ENCODE measurements at regions not wholly inside any gene's neighbourhood (a gene's known extent, or its start where the extent isn't known, plus 50 kb on each side); places are given as distances from the start of the nearest gene placed in this dataset.
A peak's percentile ranks its signal among the peaks of the same experiment; 100 is the strongest.

GRCh38 chr16:87190288-87191230 lies 126.6 kb downstream of the C16orf95 start:
- Mint-ChIP-seq H3K27me3 (peaks cover 0 to 4% (median 0%) of the 10 kb centered on the region in 3 donors), H3K36me3 (no peaks in the 10 kb centered on the region), H3K27ac (no peak overlapping the region), H3K9me3 (peaks cover 0 to 14% (median 6%) of the 10 kb centered on the region in 7 donors), H3K4me1 (peaks cover 0 to 8% (median 0%) of the 10 kb centered on the region in 3 donors), H3K4me3 (no peak overlapping the region)
- DNase-seq (no peak), ATAC-seq (ENCODE audit: low read depth in 2 of 2) (no peak)

DNA sequence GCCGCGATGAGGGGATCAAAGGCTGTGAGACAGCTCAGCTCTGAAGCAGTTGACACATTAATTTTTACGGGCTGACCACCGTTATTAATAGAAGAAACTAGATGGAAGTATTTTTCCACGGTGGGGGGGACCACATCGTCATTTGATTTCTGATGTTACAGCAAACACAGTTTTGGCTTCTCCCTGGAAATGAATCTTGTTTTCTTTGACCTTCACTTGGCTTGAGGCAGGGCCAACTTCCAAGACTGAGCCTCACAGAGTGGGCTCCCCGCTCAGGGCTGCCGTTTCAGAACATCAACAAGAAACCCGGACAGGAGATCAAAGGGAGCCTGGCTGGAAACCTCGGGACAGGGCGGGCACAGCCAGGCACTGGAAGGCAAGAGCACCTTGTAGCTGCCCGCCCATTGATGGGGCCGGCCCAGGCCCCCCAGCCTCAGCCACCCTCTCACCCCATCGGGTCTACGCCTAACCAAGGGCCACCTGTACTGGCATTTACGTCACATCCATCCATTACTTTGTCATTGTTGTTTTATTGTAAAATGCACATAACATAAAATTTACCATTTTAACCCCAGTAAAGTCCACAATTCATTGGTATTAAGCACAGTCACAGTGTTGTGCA lies 124.6 kb downstream of the C16orf95 start:
- H3K27ac Mint-ChIP-seq: no peak overlapping the region

DNA sequence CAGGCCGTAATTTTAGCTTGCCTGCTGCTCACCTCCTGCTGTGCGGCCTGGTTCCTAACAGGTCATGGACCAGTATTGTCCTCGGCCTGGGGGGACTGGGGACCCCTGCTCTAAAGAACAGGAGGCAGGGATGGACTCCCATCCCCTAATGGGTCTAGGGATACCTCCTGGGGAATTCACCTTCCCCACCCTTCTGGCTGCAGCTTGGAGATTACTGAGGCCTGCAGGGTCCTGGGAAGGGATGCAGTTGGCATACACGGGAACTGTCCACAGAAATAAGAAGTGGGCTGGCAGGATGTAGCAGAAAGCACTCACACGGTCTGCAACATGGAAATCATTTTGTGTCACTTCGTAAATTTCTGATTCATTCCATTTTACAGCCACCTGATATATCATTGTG lies 123.0 kb downstream of the C16orf95 start:
- Mint-ChIP-seq H3K27me3 (peaks cover 0 to 5% (median 1%) of the 10 kb centered on the region in 3 donors), H3K9me3 (peaks cover 0 to 8% (median 3%) of the 10 kb centered on the region in 7 donors), H3K36me3 (no peaks in the 10 kb centered on the region), H3K4me1 (no peaks in the 10 kb centered on the region), H3K27ac (no peak overlapping the region), H3K4me3 (no peak overlapping the region)
- DNase-seq: no peak
- no peak for ATAC-seq (ENCODE audit: low read depth in 2 of 2)

More for the DNA sequence above, 124.6 kb downstream of the C16orf95 start:
- DNase-seq: no peak
- Mint-ChIP-seq H3K9me3 (peaks cover 0 to 8% (median 3%) of the 10 kb centered on the region in 7 donors), H3K4me3 (no peak overlapping the region), H3K4me1 (no peaks in the 10 kb centered on the region), H3K36me3 (no peaks in the 10 kb centered on the region), H3K27me3 (peaks cover 0 to 4% (median 0%) of the 10 kb centered on the region in 3 donors)
- no peak for ATAC-seq (ENCODE audit: low read depth in 2 of 2)

- no peaks in the 10 kb centered on the region for H3K4me1 Mint-ChIP-seq
- no peak overlapping the region for H3K27ac Mint-ChIP-seq
- peaks cover 3 to 12% (median 11%) of the 10 kb centered on the region in 3 donors for H3K27me3 Mint-ChIP-seq
- H3K9me3 Mint-ChIP-seq: peaks cover 0 to 5% (median 3%) of the 10 kb centered on the region in 7 donors
- DNase-seq (no peak), ATAC-seq (ENCODE audit: low read depth in 2 of 2) (no peak)
- H3K4me3 Mint-ChIP-seq: no peak overlapping the region
- no peaks in the 10 kb centered on the region for H3K36me3 Mint-ChIP-seq
Measured at GRCh38 chr16:87195161-87195560, 122.0 kb downstream of the C16orf95 start.

- Mint-ChIP-seq H3K27ac (no peak overlapping the region), H3K4me3 (no peak overlapping the region), H3K4me1 (no peaks in the 10 kb centered on the region), H3K36me3 (no peaks in the 10 kb centered on the region), H3K9me3 (peaks cover 0 to 3% (median 0%) of the 10 kb centered on the region in 7 donors), H3K27me3 (peaks cover 8 to 14% (median 12%) of the 10 kb centered on the region in 3 donors)
- ATAC-seq (ENCODE audit: low read depth in 2 of 2) (no peak), DNase-seq (no peak)
Measured at GRCh38 chr16:87196231-87196630, 121.0 kb downstream of the C16orf95 start.

- Mint-ChIP-seq H3K27ac (no peak overlapping the region), H3K27me3 (peaks cover 8 to 18% (median 16%) of the 10 kb centered on the region in 3 donors), H3K9me3 (peaks cover 0 to 3% (median 0%) of the 10 kb centered on the region in 7 donors), H3K4me1 (no peaks in the 10 kb centered on the region), H3K4me3 (no peak overlapping the region), H3K36me3 (no peaks in the 10 kb centered on the region)
- ATAC-seq (ENCODE audit: low read depth in 2 of 2) (no peak), DNase-seq (no peak)
Measured at GRCh38 chr16:87196661-87197060, 120.5 kb downstream of the C16orf95 start.

DNA sequence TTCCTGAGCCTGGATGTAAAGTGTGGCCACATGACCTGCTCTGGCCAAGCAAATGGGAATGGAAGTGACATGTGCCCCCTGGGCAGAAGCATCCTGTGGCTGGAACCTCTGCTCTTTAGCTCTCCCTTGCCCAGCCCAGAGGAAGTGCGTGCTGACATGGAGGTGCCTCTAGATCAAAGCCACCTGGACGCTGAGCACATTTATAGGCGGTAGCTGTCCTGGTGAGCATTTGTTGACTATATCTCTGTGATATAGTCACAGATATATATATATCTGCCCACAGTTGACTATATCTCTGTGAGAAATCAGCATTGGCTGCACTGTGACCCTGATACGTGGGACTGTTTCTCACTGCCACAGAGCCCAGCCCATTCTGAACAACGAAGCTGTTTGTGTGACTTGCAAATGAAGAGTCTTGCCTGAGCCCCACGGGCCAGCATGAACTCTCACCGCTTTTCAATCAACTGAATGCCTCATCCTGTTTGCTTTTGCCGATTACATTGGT lies 118.8 kb downstream of the C16orf95 start:
- Mint-ChIP-seq H3K4me3 (no peak overlapping the region), H3K27me3 (peaks cover 11 to 29% (median 13%) of the 10 kb centered on the region in 3 donors), H3K4me1 (no peaks in the 10 kb centered on the region), H3K36me3 (no peaks in the 10 kb centered on the region), H3K27ac (peak overlapping the region in 1 of 6 donors; percentile 21), H3K9me3 (peaks cover 0 to 3% (median 0%) of the 10 kb centered on the region in 7 donors)
- no peak for DNase-seq
- no peak for ATAC-seq (ENCODE audit: low read depth in 2 of 2)

DNA sequence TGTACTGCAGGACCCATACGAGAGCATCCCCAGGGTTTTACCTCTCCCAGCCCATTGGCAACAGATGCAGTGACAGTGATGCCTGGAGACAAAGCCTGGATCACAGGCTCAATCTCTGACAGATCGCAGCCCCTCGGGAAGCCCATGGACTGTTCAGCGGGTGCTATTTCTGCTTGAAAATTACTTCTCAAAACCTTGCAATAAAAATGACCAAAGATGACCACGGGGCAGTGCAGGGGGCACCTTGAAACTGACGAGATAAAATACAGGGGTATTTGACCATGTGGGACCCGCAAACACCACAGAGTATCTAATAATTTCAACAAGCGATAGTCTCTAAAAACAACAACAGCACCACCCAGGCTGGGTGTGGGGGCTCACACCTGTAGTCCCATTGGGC lies 118.3 kb downstream of the C16orf95 start:
- H3K36me3 Mint-ChIP-seq: no peaks in the 10 kb centered on the region

GRCh38 chr16:87199379-87199778 lies 117.8 kb downstream of the C16orf95 start:
- no peak for ATAC-seq (ENCODE audit: low read depth in 2 of 2)
- no peak for DNase-seq
- no peaks in the 10 kb centered on the region for H3K4me1 Mint-ChIP-seq
- H3K36me3 Mint-ChIP-seq: no peaks in the 10 kb centered on the region
- H3K4me3 Mint-ChIP-seq: no peak overlapping the region
- H3K27me3 Mint-ChIP-seq: peaks cover 12 to 32% (median 19%) of the 10 kb centered on the region in 3 donors
- peaks cover 0 to 3% (median 0%) of the 10 kb centered on the region in 7 donors for H3K9me3 Mint-ChIP-seq
- peak overlapping the region in 1 of 6 donors; percentile 30 for H3K27ac Mint-ChIP-seq

More for the DNA sequence above, 118.3 kb downstream of the C16orf95 start:
- peaks cover 12 to 29% (median 14%) of the 10 kb centered on the region in 3 donors for H3K27me3 Mint-ChIP-seq
- no peak for ATAC-seq (ENCODE audit: low read depth in 2 of 2)
- no peaks in the 10 kb centered on the region for H3K4me1 Mint-ChIP-seq
- peaks cover 0 to 3% (median 0%) of the 10 kb centered on the region in 7 donors for H3K9me3 Mint-ChIP-seq
- DNase-seq: no peak
- H3K4me3 Mint-ChIP-seq: no peak overlapping the region
- H3K27ac Mint-ChIP-seq: no peak overlapping the region

GRCh38 chr16:87199901-87200300 lies 117.3 kb downstream of the C16orf95 start:
- ATAC-seq (ENCODE audit: low read depth in 2 of 2) (no peak), DNase-seq (no peak)
- Mint-ChIP-seq H3K9me3 (peaks cover 0 to 3% (median 0%) of the 10 kb centered on the region in 7 donors), H3K36me3 (no peaks in the 10 kb centered on the region), H3K4me3 (no peak overlapping the region), H3K4me1 (no peaks in the 10 kb centered on the region), H3K27ac (no peak overlapping the region), H3K27me3 (peaks cover 12 to 34% (median 22%) of the 10 kb centered on the region in 3 donors)

DNA sequence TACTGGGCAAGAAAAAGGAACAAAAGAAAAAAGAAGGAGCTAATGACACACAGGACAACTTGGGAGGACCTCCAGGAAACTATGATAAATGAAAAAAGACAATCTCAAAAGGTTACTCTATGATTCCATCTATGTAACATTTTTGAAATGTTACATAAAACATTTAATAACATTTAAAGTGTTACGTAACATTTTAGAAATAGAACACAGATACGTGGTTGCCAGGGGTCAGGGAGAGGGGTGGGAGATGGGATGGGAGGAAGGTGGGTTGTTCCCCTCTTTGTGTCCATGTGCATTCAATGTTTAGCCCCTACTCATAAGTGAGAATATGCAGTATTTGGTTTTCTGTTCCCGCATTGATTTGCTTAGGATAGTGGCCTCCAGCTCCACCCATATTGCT lies 116.6 kb downstream of the C16orf95 start:
- H3K4me1 Mint-ChIP-seq: no peaks in the 10 kb centered on the region

GRCh38 chr16:87201052-87201451 lies 116.1 kb downstream of the C16orf95 start:
- no peaks in the 10 kb centered on the region for H3K4me1 Mint-ChIP-seq
- no peak for ATAC-seq (ENCODE audit: low read depth in 2 of 2)
- no peak for DNase-seq
- no peaks in the 10 kb centered on the region for H3K36me3 Mint-ChIP-seq
- peaks cover 12 to 34% (median 22%) of the 10 kb centered on the region in 3 donors for H3K27me3 Mint-ChIP-seq
- H3K9me3 Mint-ChIP-seq: peaks cover 0 to 3% (median 0%) of the 10 kb centered on the region in 7 donors
- no peak overlapping the region for H3K4me3 Mint-ChIP-seq
- no peak overlapping the region for H3K27ac Mint-ChIP-seq

More for the DNA sequence above, 116.6 kb downstream of the C16orf95 start:
- Mint-ChIP-seq H3K27ac (no peak overlapping the region), H3K36me3 (no peaks in the 10 kb centered on the region), H3K9me3 (peaks cover 0 to 3% (median 0%) of the 10 kb centered on the region in 7 donors), H3K4me3 (no peak overlapping the region), H3K27me3 (peaks cover 12 to 34% (median 22%) of the 10 kb centered on the region in 3 donors)
- ATAC-seq (ENCODE audit: low read depth in 2 of 2) (no peak), DNase-seq (no peak)

DNA sequence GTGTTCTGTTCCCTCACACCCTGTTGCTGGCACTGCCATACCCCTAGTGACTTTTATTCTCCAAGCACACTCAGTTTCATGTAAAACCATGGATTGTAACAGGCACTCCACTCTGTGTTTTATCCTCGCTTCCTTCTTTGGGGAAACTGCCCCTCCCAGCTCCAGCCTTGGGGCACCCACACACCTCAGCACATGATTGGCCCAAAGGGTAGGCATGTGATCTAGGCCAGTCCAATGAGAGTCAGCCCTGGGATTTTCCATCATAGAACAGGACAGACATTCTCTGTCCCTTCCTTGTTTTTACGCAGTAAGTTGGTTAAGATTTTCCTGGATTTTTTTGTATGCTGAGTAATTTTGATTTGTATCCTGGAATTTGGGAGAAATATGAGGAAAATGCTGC lies 115.4 kb downstream of the C16orf95 start:
- peak overlapping the region in 1 of 6 donors; percentile 60 for H3K27ac Mint-ChIP-seq
- H3K4me3 Mint-ChIP-seq: no peak overlapping the region

More for the DNA sequence above, 115.4 kb downstream of the C16orf95 start:
- H3K36me3 Mint-ChIP-seq: no peaks in the 10 kb centered on the region
- no peaks in the 10 kb centered on the region for H3K4me1 Mint-ChIP-seq
- no peak for ATAC-seq (ENCODE audit: low read depth in 2 of 2)
- H3K9me3 Mint-ChIP-seq: peaks cover 0 to 3% (median 0%) of the 10 kb centered on the region in 7 donors
- no peak for DNase-seq
- peaks cover 12 to 34% (median 22%) of the 10 kb centered on the region in 3 donors for H3K27me3 Mint-ChIP-seq
